ACC112 (cell line): ENCODE measurements at regions not wholly inside any gene's neighbourhood (a gene's known extent, or its start where the extent isn't known, plus 50 kb on each side); places are given as distances from the start of the nearest gene placed in this dataset.

ENCODE experiments used
- H2AFZ ChIP-seq: fragments of 200-600 bp; sonication (generic); one replicate; pipeline ENCODE4 v1.6.0; 2017; ENCODE audit warnings: antibody characterized with exemption, low read length; ENCODE audit not compliant: unreplicated experiment
- H3K27ac ChIP-seq: fragments of 200-600 bp; sonication (generic); 2 replicates; pipeline ENCODE4 v1.5.1; 2014; ENCODE audit warnings: low read depth, mild to moderate bottlenecking, antibody characterized with exemption, low read length, moderate library complexity
- H3K27me3 ChIP-seq: fragments of 200-600 bp; sonication (generic); 2 replicates; pipeline ENCODE4 v1.6.1; 2014; ENCODE audit warnings: mild to moderate bottlenecking, antibody characterized with exemption, low read length, moderate library complexity, mixed read lengths; ENCODE audit not compliant: insufficient read depth
- H3K36me3 ChIP-seq: fragments of 200-600 bp; sonication (generic); 2 replicates; pipeline ENCODE4 v1.6.1; 2016; ENCODE audit warnings: mild to moderate bottlenecking, antibody characterized with exemption, low read length, moderate library complexity, mixed read lengths; ENCODE audit not compliant: insufficient read depth
- H3K4me1 ChIP-seq: fragments of 200-600 bp; sonication (generic); one replicate; pipeline ENCODE4 v1.6.1; 2016; ENCODE audit warnings: low read length, mixed read lengths; ENCODE audit not compliant: insufficient read depth, unreplicated experiment, control insufficient read depth
- H3K4me3 ChIP-seq: fragments of 200-600 bp; sonication (generic); 2 replicates; pipeline ENCODE4 v1.5.1; 2014; ENCODE audit warnings: mild to moderate bottlenecking, low read depth, low read length
- H3K79me2 ChIP-seq: fragments of 200-600 bp; sonication (generic); one replicate; pipeline ENCODE4 v1.6.0; 2016; ENCODE audit warnings: low read length; ENCODE audit not compliant: control insufficient read depth, unreplicated experiment, insufficient read depth

DNA sequence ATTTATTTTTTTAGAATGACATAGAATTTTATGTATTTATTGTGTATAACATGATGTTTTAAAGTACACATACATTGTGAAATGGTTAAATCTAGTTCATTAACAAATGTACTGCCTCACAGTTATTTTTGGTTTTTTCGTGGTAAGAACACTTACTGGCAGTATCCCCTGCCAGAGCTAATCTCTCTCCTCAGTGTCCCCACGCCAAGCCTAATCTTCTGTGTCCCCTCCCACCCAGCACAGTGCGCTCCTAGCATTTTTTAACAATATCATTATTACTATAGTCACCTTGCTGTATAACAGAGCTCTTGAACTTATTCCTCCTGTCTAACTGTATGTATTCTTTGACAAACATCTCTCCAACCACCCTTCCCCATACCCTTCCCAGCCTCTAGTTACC, 333.2 kb downstream of the GABRB3 start:
- H3K4me3 ChIP-seq = no peak overlapping the region
- no peaks in the 10 kb centered on the region for H3K4me1 ChIP-seq
- no peak overlapping the region for H2AFZ ChIP-seq
- H3K36me3 ChIP-seq = no peaks in the 10 kb centered on the region
- H3K27ac ChIP-seq = no peak overlapping the region
- H3K79me2 ChIP-seq = no peaks in the 10 kb centered on the region
- H3K27me3 ChIP-seq = no peaks in the 10 kb centered on the region

DNA sequence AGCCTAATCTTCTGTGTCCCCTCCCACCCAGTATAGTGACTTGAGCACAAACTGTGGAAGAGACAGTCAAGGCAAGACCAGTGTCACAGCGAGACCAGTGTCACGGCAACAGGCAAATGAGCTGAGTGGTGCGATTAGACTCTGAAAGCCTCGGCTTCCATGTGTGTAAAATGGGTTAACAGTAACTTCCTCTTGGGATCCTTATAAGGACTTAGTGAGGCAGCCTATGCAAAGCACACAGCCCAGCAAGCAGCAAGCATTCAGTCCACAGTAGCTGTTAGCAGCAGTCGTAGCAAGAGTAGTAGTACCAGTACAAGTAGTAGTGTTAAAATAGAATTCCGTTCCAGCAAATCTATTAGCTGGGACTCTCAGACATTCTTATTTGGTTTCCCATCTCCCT, 334.1 kb downstream of the GABRB3 start:
- Histone ChIP-seq H2AFZ (no peak overlapping the region), H3K4me3 (no peak overlapping the region), H3K27ac (no peak overlapping the region), H3K4me1 (no peaks in the 10 kb centered on the region), H3K36me3 (no peaks in the 10 kb centered on the region), H3K79me2 (no peaks in the 10 kb centered on the region), H3K27me3 (no peaks in the 10 kb centered on the region)

DNA sequence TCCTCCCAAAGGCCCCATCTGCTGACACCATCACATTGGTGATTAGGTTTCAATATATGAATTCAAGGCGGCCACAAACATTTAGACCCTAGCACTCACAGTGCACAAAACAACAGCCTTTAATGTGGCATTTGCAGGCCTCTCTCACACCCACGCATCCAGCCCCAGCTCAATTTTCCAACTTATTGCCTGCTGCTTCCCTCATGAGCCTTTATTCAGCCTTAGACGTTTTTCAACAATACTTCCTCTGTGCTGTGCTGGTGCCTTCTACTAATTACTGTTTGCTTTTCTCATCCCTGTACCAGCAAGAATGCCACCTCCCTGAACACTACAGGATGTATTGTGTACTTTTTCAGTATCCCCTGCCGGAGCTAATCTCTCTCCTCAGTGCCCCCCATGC, 334.6 kb downstream of the GABRB3 start:
- H3K36me3 ChIP-seq = no peaks in the 10 kb centered on the region
- H3K4me1 ChIP-seq = no peaks in the 10 kb centered on the region
- no peaks in the 10 kb centered on the region for H3K79me2 ChIP-seq
- no peak overlapping the region for H3K4me3 ChIP-seq
- H3K27ac ChIP-seq = no peak overlapping the region
- H3K27me3 ChIP-seq = no peaks in the 10 kb centered on the region
- H2AFZ ChIP-seq = no peak overlapping the region

DNA sequence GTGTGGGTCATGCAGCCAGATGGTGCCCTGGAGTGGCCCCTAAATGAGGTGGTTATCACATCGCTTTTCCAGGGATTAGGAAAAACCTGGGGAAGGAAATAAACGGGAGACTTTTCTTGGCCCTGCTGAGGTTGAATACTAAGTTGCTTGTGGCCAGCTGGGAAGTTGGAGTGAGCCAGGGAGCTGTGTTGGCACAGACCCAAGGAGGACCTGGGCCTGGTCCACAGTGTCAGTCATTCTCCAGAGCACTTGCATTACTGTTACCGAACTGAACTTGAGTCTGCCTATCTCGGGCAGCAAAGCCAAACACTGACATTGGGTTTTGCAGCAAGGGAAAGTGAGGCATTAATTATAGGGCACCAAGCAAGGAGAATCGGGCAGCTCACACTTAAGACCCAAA, 339.0 kb downstream of the GABRB3 start:
- no peaks in the 10 kb centered on the region for H3K27me3 ChIP-seq
- H3K27ac ChIP-seq = no peak overlapping the region
- H3K4me1 ChIP-seq = no peaks in the 10 kb centered on the region
- no peak overlapping the region for H3K4me3 ChIP-seq
- no peaks in the 10 kb centered on the region for H3K79me2 ChIP-seq
- H2AFZ ChIP-seq = no peak overlapping the region
- no peaks in the 10 kb centered on the region for H3K36me3 ChIP-seq

DNA sequence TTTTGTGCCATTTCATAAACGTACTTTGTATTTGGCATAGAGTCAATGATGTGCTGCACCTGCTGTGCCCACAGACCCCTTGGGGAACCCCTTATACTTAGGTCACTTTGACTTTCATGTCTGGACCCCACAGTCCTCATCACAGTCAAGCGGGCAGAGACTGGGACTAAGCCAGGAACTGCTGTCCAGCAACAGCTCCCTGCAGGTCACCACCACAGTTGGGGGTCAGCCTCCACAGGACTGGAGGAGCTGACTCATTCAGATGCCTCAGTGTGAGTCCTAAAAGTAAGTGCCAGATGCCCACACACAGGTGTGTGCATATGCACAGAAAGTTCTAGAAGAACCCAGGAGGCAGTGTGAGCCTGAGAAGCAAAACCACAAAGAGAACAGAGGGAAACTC, 339.8 kb downstream of the GABRB3 start:
- Histone ChIP-seq H3K4me3 (no peak overlapping the region), H2AFZ (no peak overlapping the region), H3K79me2 (no peaks in the 10 kb centered on the region), H3K27me3 (no peaks in the 10 kb centered on the region), H3K4me1 (no peaks in the 10 kb centered on the region), H3K27ac (no peak overlapping the region), H3K36me3 (no peaks in the 10 kb centered on the region)

DNA sequence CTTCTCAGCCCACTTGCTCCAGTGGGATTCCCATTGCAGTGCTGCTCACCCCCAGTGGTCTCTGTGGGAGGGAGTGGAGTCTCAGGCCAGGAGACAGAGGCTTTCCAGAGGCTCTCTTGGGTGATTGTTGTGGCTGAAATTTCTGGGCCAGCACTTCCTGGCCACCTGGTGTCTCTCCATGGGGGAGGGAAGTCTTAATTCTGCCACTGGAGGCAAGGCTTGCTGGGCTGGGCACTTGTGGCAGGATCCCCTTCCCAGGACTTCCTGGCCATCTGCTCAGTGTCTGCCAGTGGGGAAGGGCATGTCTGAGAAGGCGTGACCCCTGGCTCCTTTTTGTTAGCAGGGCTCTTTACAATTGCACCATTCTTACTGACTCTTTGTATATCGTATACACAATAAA, 351.8 kb downstream of the GABRB3 start:
- no peaks in the 10 kb centered on the region for H3K27me3 ChIP-seq
- no peak overlapping the region for H2AFZ ChIP-seq
- no peaks in the 10 kb centered on the region for H3K79me2 ChIP-seq
- no peaks in the 10 kb centered on the region for H3K4me1 ChIP-seq
- no peaks in the 10 kb centered on the region for H3K36me3 ChIP-seq
- H3K27ac ChIP-seq = no peak overlapping the region
- H3K4me3 ChIP-seq = no peak overlapping the region

DNA sequence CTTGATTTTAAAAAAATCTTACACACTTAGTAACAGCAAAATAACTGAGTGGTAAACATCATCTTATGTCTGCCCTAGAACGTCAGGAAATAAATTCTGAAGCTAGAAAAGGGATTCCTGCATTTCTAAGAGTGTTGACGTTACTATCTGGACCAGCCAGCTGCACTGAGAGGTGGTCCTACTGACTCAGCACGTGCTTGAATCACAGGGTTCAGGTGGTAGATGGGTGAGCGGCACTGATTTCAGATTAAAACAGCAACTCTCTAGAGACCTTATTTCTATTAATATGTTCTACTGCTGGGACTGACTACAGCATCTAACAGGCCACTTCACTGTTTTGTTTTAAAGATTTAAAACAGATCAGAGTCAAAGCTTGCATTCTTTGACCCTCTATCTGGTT, 377.2 kb downstream of the GABRB3 start:
- Histone ChIP-seq H2AFZ (no peak overlapping the region), H3K27ac (no peak overlapping the region), H3K27me3 (no peaks in the 10 kb centered on the region), H3K79me2 (no peaks in the 10 kb centered on the region), H3K4me1 (no peaks in the 10 kb centered on the region), H3K4me3 (no peak overlapping the region), H3K36me3 (no peaks in the 10 kb centered on the region)

DNA sequence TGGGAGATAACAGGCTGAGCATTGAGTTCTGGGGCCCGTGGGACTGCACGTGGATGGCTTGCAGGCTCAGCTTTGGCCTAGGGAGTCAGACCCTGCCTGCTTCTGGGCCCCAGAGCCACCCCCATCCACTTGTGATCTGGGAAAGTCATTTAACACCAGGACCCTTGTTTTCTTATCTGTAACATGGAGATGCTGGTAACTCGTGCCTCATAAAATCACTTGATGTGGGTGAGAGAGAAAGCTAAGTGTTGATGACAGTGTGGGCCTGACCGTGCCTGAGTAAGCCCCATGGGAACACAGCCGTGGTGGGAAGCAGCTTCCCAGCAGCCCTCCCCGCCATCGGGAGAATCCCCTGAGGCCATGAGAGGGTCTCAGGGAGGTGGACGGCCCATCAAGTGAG, 378.1 kb downstream of the GABRB3 start:
- Histone ChIP-seq H3K4me3 (no peak overlapping the region), H3K36me3 (no peaks in the 10 kb centered on the region), H3K79me2 (no peaks in the 10 kb centered on the region), H3K27me3 (no peaks in the 10 kb centered on the region), H3K27ac (no peak overlapping the region), H2AFZ (no peak overlapping the region), H3K4me1 (no peaks in the 10 kb centered on the region)

DNA sequence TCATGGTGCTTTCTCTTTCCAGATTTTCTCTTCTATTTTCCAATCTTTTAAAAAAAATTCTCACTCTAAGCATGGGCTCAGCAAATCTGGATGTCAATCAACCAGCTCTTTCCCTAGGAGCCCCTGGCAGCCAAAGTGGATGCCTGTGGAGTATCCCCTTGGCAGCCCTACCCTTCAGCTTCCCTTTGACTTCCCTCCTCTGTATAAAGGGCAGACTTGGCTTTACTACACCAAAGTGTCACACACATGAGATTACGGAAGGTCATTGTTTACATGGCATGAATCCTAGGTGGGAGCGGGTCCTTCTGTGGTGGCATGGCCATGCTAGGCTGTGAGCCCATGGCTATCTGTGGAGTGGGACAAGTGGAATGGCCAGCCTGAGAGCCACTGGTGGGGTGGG, 379.9 kb downstream of the GABRB3 start:
- no peaks in the 10 kb centered on the region for H3K79me2 ChIP-seq
- H3K36me3 ChIP-seq = no peaks in the 10 kb centered on the region
- H2AFZ ChIP-seq = no peak overlapping the region
- no peaks in the 10 kb centered on the region for H3K27me3 ChIP-seq
- H3K27ac ChIP-seq = no peak overlapping the region
- no peaks in the 10 kb centered on the region for H3K4me1 ChIP-seq
- no peak overlapping the region for H3K4me3 ChIP-seq

DNA sequence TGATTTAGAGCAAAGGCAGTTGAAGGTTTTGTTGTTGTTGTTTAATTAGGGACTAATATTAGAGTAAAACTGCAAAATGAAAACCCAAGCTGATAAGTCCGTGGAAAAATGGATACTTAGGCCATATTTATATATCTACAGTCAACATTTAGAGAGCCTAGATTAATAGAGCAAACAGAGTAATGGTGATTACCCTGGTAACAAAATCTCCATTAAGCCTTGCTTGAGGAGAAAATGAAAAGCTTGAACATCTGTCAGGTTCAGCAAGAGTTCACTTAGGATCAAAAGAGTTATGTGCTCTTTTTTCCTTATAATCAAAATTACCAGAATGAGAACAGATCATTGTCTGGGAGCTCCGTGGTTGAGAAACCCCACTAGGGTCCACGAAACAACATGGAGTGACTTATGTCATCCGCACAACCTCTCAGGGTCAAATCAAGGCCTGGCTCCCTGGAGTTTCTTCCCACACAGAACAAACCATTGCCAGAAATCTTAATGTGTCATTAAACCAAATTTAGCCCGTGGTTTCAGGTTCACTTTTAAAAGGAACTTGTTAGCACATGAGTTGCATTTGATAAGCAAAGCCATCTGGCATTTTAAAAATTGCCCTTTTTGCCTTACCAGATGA, 381.2 kb downstream of the GABRB3 start:
- H3K27ac ChIP-seq = no peak overlapping the region
- no peaks in the 10 kb centered on the region for H3K36me3 ChIP-seq
- H3K27me3 ChIP-seq = no peaks in the 10 kb centered on the region
- no peaks in the 10 kb centered on the region for H3K4me1 ChIP-seq
- H3K4me3 ChIP-seq = no peak overlapping the region
- no peak overlapping the region for H2AFZ ChIP-seq
- H3K79me2 ChIP-seq = no peaks in the 10 kb centered on the region

DNA sequence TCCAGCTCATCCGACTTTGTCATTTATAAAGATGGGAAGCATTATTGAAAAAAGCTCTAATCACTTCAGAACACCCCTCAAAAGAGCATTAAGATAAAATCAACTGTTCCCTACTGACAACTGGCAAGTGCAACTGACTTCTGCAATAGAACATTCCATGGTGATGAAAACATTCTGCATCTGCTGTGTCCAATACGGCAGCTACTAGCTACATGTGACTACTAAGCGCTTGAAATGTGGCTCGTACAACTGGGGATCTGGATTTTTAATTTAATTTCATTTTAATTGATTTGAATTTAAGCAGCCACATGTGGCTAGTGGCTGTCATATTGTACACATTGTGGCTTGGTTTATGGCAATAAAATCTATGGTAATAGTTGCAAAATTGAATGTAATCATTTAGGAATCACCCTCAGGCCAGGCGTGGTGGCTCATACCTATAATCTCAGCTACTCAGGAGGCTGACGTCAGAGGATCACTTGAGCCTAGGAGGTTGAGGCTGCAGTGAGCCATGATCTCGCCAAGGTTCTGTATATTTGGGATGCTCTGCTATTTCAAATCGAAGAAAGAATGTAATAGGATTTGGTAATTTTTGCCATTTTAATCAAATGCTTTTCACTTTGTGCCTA, 390.3 kb downstream of the GABRB3 start:
- no peak overlapping the region for H2AFZ ChIP-seq
- H3K27me3 ChIP-seq = no peaks in the 10 kb centered on the region
- no peak overlapping the region for H3K27ac ChIP-seq
- no peaks in the 10 kb centered on the region for H3K4me1 ChIP-seq
- H3K79me2 ChIP-seq = no peaks in the 10 kb centered on the region
- H3K4me3 ChIP-seq = no peak overlapping the region
- H3K36me3 ChIP-seq = no peaks in the 10 kb centered on the region
